Trophoblast cell (in vitro differentiated cells and primary cell): ENCODE measurements at regions not wholly inside any gene's neighbourhood (a gene's known extent, or its start where the extent isn't known, plus 50 kb on each side); places are given as distances from the start of the nearest gene placed in this dataset.

Experiments used
- DNase-seq, 2 donors: peaks; one replicate each; pipeline ENCODE4 v3.0.0-alpha.2; 2016
- H2AFZ ChIP-seq: 2 replicates; pipeline ENCODE4 v1.6.1; 2013; ENCODE audit warnings: low read length, moderate library complexity, mild to moderate bottlenecking; ENCODE audit not compliant: insufficient read depth, poor library complexity
- H2AK5ac ChIP-seq: 2 replicates; pipeline ENCODE4 v1.6.1; 2013; ENCODE audit warnings: mild to moderate bottlenecking, low read length
- H2BK120ac ChIP-seq: 2 replicates; pipeline ENCODE4 v1.6.1; 2013; ENCODE audit warnings: low read length, mild to moderate bottlenecking, moderate library complexity; ENCODE audit not compliant: insufficient read depth, poor library complexity
- H2BK12ac ChIP-seq: 2 replicates; pipeline ENCODE4 v1.6.1; 2013; ENCODE audit warnings: mild to moderate bottlenecking, low read length, moderate library complexity
- H2BK5ac ChIP-seq: 2 replicates; pipeline ENCODE4 v1.6.1; 2013; ENCODE audit warnings: low read length, low read depth, moderate library complexity, mild to moderate bottlenecking; ENCODE audit not compliant: poor library complexity
- H3K14ac ChIP-seq: 2 replicates; pipeline ENCODE4 v1.6.1; 2013; ENCODE audit warnings: mild to moderate bottlenecking, low read length
- H3K18ac ChIP-seq: 2 replicates; pipeline ENCODE4 v1.6.1; 2013; ENCODE audit warnings: mild to moderate bottlenecking, low read length
- H3K23ac ChIP-seq: 2 replicates; pipeline ENCODE4 v1.6.1; 2013; ENCODE audit warnings: low read length
- H3K27ac ChIP-seq: 2 replicates; pipeline ENCODE4 v1.5.1; 2013; ENCODE audit warnings: low read depth, mild to moderate bottlenecking, inconsistent platforms, low read length, moderate library complexity
- H3K27me3 ChIP-seq: 2 replicates; pipeline ENCODE4 v1.6.1; 2013; ENCODE audit warnings: inconsistent platforms, mild to moderate bottlenecking, low read length, moderate library complexity; ENCODE audit not compliant: insufficient read depth
- H3K36me3 ChIP-seq, 2 experiments: 1 replicate in 1 of 2; 2 replicates in 1 of 2; pipeline ENCODE4 v1.6.1; 2013; ENCODE audit warnings: low read length in 2 of 2, mild to moderate bottlenecking in 2 of 2, moderate library complexity in 1 of 2; ENCODE audit not compliant: insufficient read depth in 2 of 2, control insufficient read depth in 1 of 2
- H3K4ac ChIP-seq: 2 replicates; pipeline ENCODE4 v1.6.1; 2013; ENCODE audit warnings: low read depth, mild to moderate bottlenecking, low read length, moderate library complexity
- H3K4me1 ChIP-seq, 2 experiments: 1 replicate in 1 of 2; 2 replicates in 1 of 2; pipeline ENCODE4 v1.6.1; 2013; ENCODE audit warnings: low read length in 2 of 2, mild to moderate bottlenecking in 2 of 2, moderate library complexity in 1 of 2; ENCODE audit not compliant: insufficient read depth in 2 of 2, control insufficient read depth in 1 of 2
- H3K4me2 ChIP-seq: 2 replicates; pipeline ENCODE4 v1.6.1; 2013; ENCODE audit warnings: inconsistent platforms, mild to moderate bottlenecking, low read length, moderate library complexity
- H3K4me3 ChIP-seq: 2 replicates; pipeline ENCODE4 v1.5.1; 2013; ENCODE audit warnings: mild to moderate bottlenecking, low read depth, low read length, inconsistent platforms
- H3K79me1 ChIP-seq: one replicate; pipeline ENCODE4 v1.6.1; 2013; ENCODE audit warnings: low read length
- H3K79me2 ChIP-seq: 2 replicates; pipeline ENCODE4 v1.6.1; 2013; ENCODE audit warnings: low read length, mild to moderate bottlenecking; ENCODE audit not compliant: control insufficient read depth, insufficient read depth, poor library complexity
- H3K9ac ChIP-seq: 2 replicates; pipeline ENCODE4 v1.6.1; 2013; ENCODE audit warnings: mild to moderate bottlenecking, low read length
- H3K9me3 ChIP-seq: 2 replicates; pipeline ENCODE4 v1.6.1; 2013; ENCODE audit warnings: low read depth, mild to moderate bottlenecking, control low read depth, inconsistent platforms, low read length; ENCODE audit not compliant: insufficient read depth
- H4K12ac ChIP-seq: 2 replicates; pipeline ENCODE4 v1.6.1; 2013; ENCODE audit warnings: low read depth, mild to moderate bottlenecking, low read length, moderate library complexity
- H4K8ac ChIP-seq: 2 replicates; pipeline ENCODE4 v1.6.1; 2013; ENCODE audit warnings: low read depth, mild to moderate bottlenecking, low read length, moderate library complexity
- H4K91ac ChIP-seq: one replicate; pipeline ENCODE4 v1.6.1; 2013; ENCODE audit warnings: low read depth, mild to moderate bottlenecking, low read length, moderate library complexity
- WGBS: extraction: QIAGEN DNeasy Blood & Tissue Kit; methylation state at CpG from one replicate; pipeline ENCODE4 v1.1.7; 2013; ENCODE audit warnings: missing lambda C conversion rate; ENCODE audit not compliant: insufficient read length, insufficient coverage; ENCODE audit errors: extremely low coverage; 5-methylcytosine and 5-hydroxymethylcytosine counted together

- no peaks in the 10 kb centered on the region for H3K4me1 ChIP-seq
- H3K79me1 ChIP-seq: no peaks in the 10 kb centered on the region
- H3K36me3 ChIP-seq: no peaks in the 10 kb centered on the region
- H2BK120ac ChIP-seq: no peak overlapping the region
- H3K4ac ChIP-seq: no peak overlapping the region
- H4K8ac ChIP-seq: no peak overlapping the region
- no peak overlapping the region for H3K9ac ChIP-seq
- no peak overlapping the region for H2BK5ac ChIP-seq
- H3K4me2 ChIP-seq: no peak overlapping the region
- H3K23ac ChIP-seq: no peak overlapping the region
- DNase-seq: no peak
- H3K14ac ChIP-seq: no peak overlapping the region
- no peak overlapping the region for H2AFZ ChIP-seq
- no CpG with 5 or more reads among the region's 2 CpGs for WGBS
- no peaks in the 10 kb centered on the region for H3K27me3 ChIP-seq
- no peak overlapping the region for H3K4me3 ChIP-seq
- no peak overlapping the region for H3K18ac ChIP-seq
- no peak overlapping the region for H2AK5ac ChIP-seq
- no peak overlapping the region for H4K91ac ChIP-seq
- no peak overlapping the region for H4K12ac ChIP-seq
- H3K79me2 ChIP-seq: no peaks in the 10 kb centered on the region
- H3K27ac ChIP-seq: no peak overlapping the region
- peaks cover 10% of the 10 kb centered on the region for H3K9me3 ChIP-seq
- no peak overlapping the region for H2BK12ac ChIP-seq
These were observed 349.1 kb downstream of the RPS24 start for GRCh38 chr10:78382772-78383171.

- no peak overlapping the region for H2AFZ ChIP-seq
- H3K4ac ChIP-seq: no peak overlapping the region
- no peaks in the 10 kb centered on the region for H3K27me3 ChIP-seq
- no peaks in the 10 kb centered on the region for H3K79me2 ChIP-seq
- no peaks in the 10 kb centered on the region for H3K36me3 ChIP-seq
- no peak for DNase-seq
- no peaks in the 10 kb centered on the region for H3K4me1 ChIP-seq
- no peak overlapping the region for H3K14ac ChIP-seq
- peaks cover 10% of the 10 kb centered on the region for H3K9me3 ChIP-seq
- H3K4me3 ChIP-seq: no peak overlapping the region
- H3K4me2 ChIP-seq: no peak overlapping the region
- H2BK120ac ChIP-seq: no peak overlapping the region
- no peak overlapping the region for H3K23ac ChIP-seq
- H4K91ac ChIP-seq: no peak overlapping the region
- no peak overlapping the region for H3K18ac ChIP-seq
- H2AK5ac ChIP-seq: no peak overlapping the region
- H4K12ac ChIP-seq: no peak overlapping the region
- no peaks in the 10 kb centered on the region for H3K79me1 ChIP-seq
- WGBS: no CpG with 5 or more reads among the region's 2 CpGs
- H3K27ac ChIP-seq: no peak overlapping the region
- H4K8ac ChIP-seq: no peak overlapping the region
- no peak overlapping the region for H3K9ac ChIP-seq
- no peak overlapping the region for H2BK12ac ChIP-seq
- H2BK5ac ChIP-seq: no peak overlapping the region
These were observed 349.9 kb downstream of the RPS24 start for GRCh38 chr10:78383378-78384048.

GRCh38 chr10:78384049-78384431 lies 350.4 kb downstream of the RPS24 start:
- H3K9me3 ChIP-seq: peaks cover 10% of the 10 kb centered on the region
- H3K79me2 ChIP-seq: no peaks in the 10 kb centered on the region
- H4K91ac ChIP-seq: no peak overlapping the region
- no peak overlapping the region for H3K4me3 ChIP-seq
- H2BK120ac ChIP-seq: no peak overlapping the region
- no peak overlapping the region for H3K4me2 ChIP-seq
- no peak overlapping the region for H2BK12ac ChIP-seq
- H2BK5ac ChIP-seq: no peak overlapping the region
- H3K4me1 ChIP-seq: no peaks in the 10 kb centered on the region
- H2AFZ ChIP-seq: no peak overlapping the region
- no peak overlapping the region for H3K27ac ChIP-seq
- H3K9ac ChIP-seq: no peak overlapping the region
- H3K27me3 ChIP-seq: no peaks in the 10 kb centered on the region
- H2AK5ac ChIP-seq: no peak overlapping the region
- H3K18ac ChIP-seq: no peak overlapping the region
- H3K23ac ChIP-seq: no peak overlapping the region
- H3K14ac ChIP-seq: no peak overlapping the region
- H3K36me3 ChIP-seq: no peaks in the 10 kb centered on the region
- H4K8ac ChIP-seq: no peak overlapping the region
- no peaks in the 10 kb centered on the region for H3K79me1 ChIP-seq
- no peak for DNase-seq
- no peak overlapping the region for H4K12ac ChIP-seq
- no CpG with 5 or more reads among the region's 1 CpG for WGBS
- no peak overlapping the region for H3K4ac ChIP-seq

GRCh38 chr10:78385599-78385998 lies 351.9 kb downstream of the RPS24 start:
- H4K12ac ChIP-seq: no peak overlapping the region
- no peak overlapping the region for H3K9ac ChIP-seq
- H3K4me2 ChIP-seq: no peak overlapping the region
- H3K4ac ChIP-seq: no peak overlapping the region
- no peaks in the 10 kb centered on the region for H3K36me3 ChIP-seq
- no peak overlapping the region for H2AK5ac ChIP-seq
- no peak overlapping the region for H2BK5ac ChIP-seq
- no peaks in the 10 kb centered on the region for H3K27me3 ChIP-seq
- H3K23ac ChIP-seq: no peak overlapping the region
- peaks cover 6% of the 10 kb centered on the region for H3K9me3 ChIP-seq
- no CpG with 5 or more reads among the region's 5 CpGs for WGBS
- DNase-seq: no peak
- H2AFZ ChIP-seq: no peak overlapping the region
- no peak overlapping the region for H3K18ac ChIP-seq
- peaks cover 0 to 3% of the 10 kb centered on the region in 2 experiments for H3K4me1 ChIP-seq
- H3K79me1 ChIP-seq: no peaks in the 10 kb centered on the region
- no peaks in the 10 kb centered on the region for H3K79me2 ChIP-seq
- H4K91ac ChIP-seq: no peak overlapping the region
- no peak overlapping the region for H3K27ac ChIP-seq
- no peak overlapping the region for H4K8ac ChIP-seq
- H2BK12ac ChIP-seq: no peak overlapping the region
- H3K14ac ChIP-seq: no peak overlapping the region
- no peak overlapping the region for H3K4me3 ChIP-seq
- H2BK120ac ChIP-seq: no peak overlapping the region
